ENCODE measurements at regions not wholly inside any gene's neighbourhood (a gene's known extent, or its start where the extent isn't known, plus 50 kb on each side); places are given as distances from the start of the nearest gene placed in this dataset.

DNA sequence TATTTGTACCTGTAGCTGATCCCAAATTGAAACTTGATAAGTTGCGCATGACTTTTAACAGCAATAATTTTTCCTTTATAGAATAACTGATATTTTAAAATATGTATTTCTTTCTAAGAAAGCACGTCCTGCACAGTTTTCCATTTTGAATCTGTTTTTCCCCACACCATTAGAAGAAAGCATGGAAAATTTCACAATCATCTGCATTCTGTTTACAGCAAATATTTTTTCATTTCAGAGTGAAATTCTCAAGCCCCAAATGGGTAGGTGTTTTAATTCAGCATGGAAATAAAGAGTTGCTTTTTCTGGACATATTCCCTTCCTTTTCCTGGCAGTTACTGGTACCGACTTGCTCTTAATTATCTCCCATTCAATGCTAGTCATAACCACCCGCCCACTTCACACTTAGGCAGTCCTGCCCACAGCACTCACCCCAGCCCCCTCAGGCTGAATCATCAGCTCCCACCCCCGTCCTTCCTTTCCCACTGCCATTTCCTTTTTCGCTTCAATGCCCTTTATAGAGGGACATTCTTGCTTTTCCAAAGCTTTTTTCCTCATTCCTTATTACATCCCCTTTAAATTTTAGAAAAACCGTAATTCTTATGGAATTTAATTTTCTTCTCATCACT is 89.2 kb upstream of the GLS start:
- Histone ChIP-seq H4K5ac (ENCODE audit: insufficient read length, low read depth, low read length) (no peak overlapping the region), H4K91ac (replicated peaks; ENCODE audit: insufficient read length, low read length) (no peak overlapping the region), H4K8ac (ENCODE audit: extremely low read depth, insufficient read depth, low read length) (no peak overlapping the region), H3K27ac (ENCODE audit: low read depth, low read length) (no peak overlapping the region), H3K4me1 (replicated peaks in 1 of 4; ENCODE audit: control insufficient read depth in 3 of 4, insufficient read depth in 4 of 4, low read length in 3 of 4) (peaks cover 0 to 9% (median 7%) of the 10 kb centered on the region in 4 experiments; a peak in 5 of 7 replicates), H3K18ac (ENCODE audit: extremely low read depth, low read length) (no peak overlapping the region), H3K79me1 (ENCODE audit: low read depth, low read length) (no peaks in the 10 kb centered on the region), H3K23me2 (ENCODE audit: low read depth, low read length) (no peaks in the 10 kb centered on the region), H2BK120ac (replicated peaks; ENCODE audit: low read depth, low read length) (no peak overlapping the region), H2BK12ac (ENCODE audit: low read depth, low read length) (no peak overlapping the region), H3K9ac (replicated peaks in 1 of 4; ENCODE audit: extremely low read depth in 1 of 4, low read depth in 3 of 4, low read length in 3 of 4) (no peak overlapping the region; a peak in 1 of 7 replicates), H3K9me3 (ENCODE audit: insufficient read depth in 2 of 2, low read depth in 1 of 2, low read length in 1 of 2) (no peaks in the 10 kb centered on the region), H3K14ac (ENCODE audit: insufficient read length) (no peak overlapping the region), H2AFZ (ENCODE audit: low read length) (no peak overlapping the region), H3K4ac (replicated peaks; ENCODE audit: insufficient read length, low read depth, low read length) (no peak overlapping the region), H3K79me2 (ENCODE audit: control insufficient read depth in 1 of 2, insufficient read depth in 2 of 2, low read length in 2 of 2) (no peaks in the 10 kb centered on the region), H2BK5ac (ENCODE audit: low read depth, low read length) (no peak overlapping the region), H3K4me3 (ENCODE audit: extremely low read depth in 1 of 4, insufficient read depth in 2 of 4, low read depth in 3 of 4, low read length in 4 of 4) (no peak overlapping the region), H3K56ac (replicated peaks; ENCODE audit: insufficient read length, low read depth, low read length) (no peak overlapping the region), H2BK20ac (ENCODE audit: low read length) (no peak overlapping the region), H3K23ac (ENCODE audit: insufficient read length) (no peak overlapping the region), H2AK5ac (ENCODE audit: low read depth, low read length) (no peak overlapping the region), H3K36me3 (ENCODE audit: control insufficient read depth in 2 of 4, insufficient read depth in 4 of 4, low read length in 3 of 4) (no peaks in the 10 kb centered on the region), H3K27me3 (replicated peaks in 1 of 4; ENCODE audit: control insufficient read depth in 3 of 4, extremely low read depth in 1 of 4, insufficient read depth in 3 of 4, low read length in 3 of 4) (no peaks in the 10 kb centered on the region), H3K4me2 (ENCODE audit: insufficient read depth in 1 of 2, low read depth in 2 of 2, low read length in 2 of 2) (no peak overlapping the region), H2BK15ac (ENCODE audit: low read length) (no peak overlapping the region), H4K20me1 (replicated peaks in 1 of 2; ENCODE audit: control insufficient read depth in 1 of 2, insufficient read depth in 2 of 2, low read length in 2 of 2) (no peaks in the 10 kb centered on the region)
- ChIA-PET POLR2A (ENCODE audit: partially characterized antibody) (no interaction called here), CTCF (ENCODE audit: partially characterized antibody) (interaction anchor here (0.9 to 2.8 kb wide), 5 partner anchors 10 to 60 kb away, joined by 3 to 8 read pairs (median 4); no protein-coding TSS in a partner anchor)
- WGBS, 2 experiments (ENCODE audit: extremely low coverage in 1 of 2, insufficient coverage in 1 of 2, insufficient read length in 1 of 2, insufficient replicate concordance in 2 of 2, low coverage in 1 of 2, low lambda C conversion rate in 2 of 2, missing lambda C conversion rate in 1 of 2) = 73% methylated on average over 7 of the region's 7 CpGs; no CpG with 5 or more reads in 1 of the 2 experiments
- no peak for TF ChIP-seq TAF1 (IDR thresholded peaks at IDR 0.05; ENCODE audit: low read depth, low read length)
- no peak for TF ChIP-seq BRCA1 (IDR thresholded peaks at IDR 0.05; ENCODE audit: low read depth, low read length)
- TF ChIP-seq SP2 (IDR thresholded peaks at IDR 0.05; ENCODE audit: low read length) = no peak
- no peak for TF ChIP-seq RXRA (IDR thresholded peaks at IDR 0.05; ENCODE audit: insufficient read depth, low read depth, low read length)
- no peak for TF ChIP-seq SP4 (IDR thresholded peaks at IDR 0.05; ENCODE audit: low read length)
- no peak for FAIRE-seq
- no peak for DNase-seq (ENCODE audit: low read depth in 1 of 2, low spot score in 2 of 2)
